HG03097 (cell line): ENCODE measurements at regions not wholly inside any gene's neighbourhood (a gene's known extent, or its start where the extent isn't known, plus 50 kb on each side); places are given as distances from the start of the nearest gene placed in this dataset.

Experiments used
- ATAC-seq: cut with Tn5 transposase; IDR thresholded peaks from one replicate; pipeline ENCODE4 v1.9.1; 2021; ENCODE audit not compliant: unreplicated experiment, low FRiP score

- no peak for ATAC-seq
Measured at GRCh38 chr6:7041511-7042026, 66.2 kb upstream of the RREB1 start.

- no peak for ATAC-seq
Measured at GRCh38 chr6:7042056-7042653, 65.6 kb upstream of the RREB1 start.

GRCh38 chr6:7042654-7043545 lies 64.9 kb upstream of the RREB1 start:
- ATAC-seq, result no peak

GRCh38 chr6:7045331-7045730 lies 62.4 kb upstream of the RREB1 start:
- no peak for ATAC-seq

GRCh38 chr6:7045746-7046145 lies 62.0 kb upstream of the RREB1 start:
- ATAC-seq, result no peak

GRCh38 chr6:7047128-7047527 lies 60.6 kb upstream of the RREB1 start:
- ATAC-seq, result no peak

GRCh38 chr6:7047966-7048365 lies 59.8 kb upstream of the RREB1 start:
- no peak for ATAC-seq

GRCh38 chr6:7048894-7049293 lies 58.9 kb upstream of the RREB1 start:
- no peak for ATAC-seq

- no peak for ATAC-seq
Measured at GRCh38 chr6:7050004-7050403, 57.8 kb upstream of the RREB1 start.

- no peak for ATAC-seq
Measured at GRCh38 chr6:7050872-7051779, 56.6 kb upstream of the RREB1 start.

- ATAC-seq, result no peak
Measured at GRCh38 chr6:7051780-7052442, 55.9 kb upstream of the RREB1 start.

- ATAC-seq, result no peak
Measured at GRCh38 chr6:7052443-7053011, 55.2 kb upstream of the RREB1 start.

GRCh38 chr6:7053125-7053774 lies 54.5 kb upstream of the RREB1 start:
- no peak for ATAC-seq
